Stimulated activated CD8-positive, alpha-beta memory T cell treated with anti-CD3 and anti-CD28 coated beads, Interleukin-7, amount 100 ng/mL, for 48 hours (primary cell): ENCODE measurements at regions not wholly inside any gene's neighbourhood (a gene's known extent, or its start where the extent isn't known, plus 50 kb on each side); places are given as distances from the start of the nearest gene placed in this dataset.

ENCODE experiments used
- DNase-seq, 2 donors: peaks; one replicate each; pipeline ENCODE4 v3.0.0-alpha.2; 2020; ENCODE audit warnings: low read depth in 1 of 2; ENCODE audit errors: extremely low read depth in 1 of 2

GRCh38 chr10:130578532-130579289 is 442.5 kb downstream of the GLRX3 start:
- DNase-seq = no peak

- DNase-seq = no peak
Observed at GRCh38 chr10:130579913-130580312, 443.7 kb downstream of the GLRX3 start.

- DNase-seq = no peak
Observed at GRCh38 chr10:130580975-130581374, 444.8 kb downstream of the GLRX3 start.

- DNase-seq = no peak
Observed at GRCh38 chr10:130587718-130588117, 451.5 kb downstream of the GLRX3 start.

GRCh38 chr10:130606001-130606405 is 469.8 kb downstream of the GLRX3 start:
- no peak for DNase-seq

- DNase-seq = no peak
Observed at GRCh38 chr10:130607366-130607765, 471.2 kb downstream of the GLRX3 start.

GRCh38 chr10:130611239-130611638 is 475.0 kb downstream of the GLRX3 start:
- no peak for DNase-seq

- DNase-seq = no peak
Observed at GRCh38 chr10:130615457-130615856, 479.3 kb downstream of the GLRX3 start.

- DNase-seq = no peak
Observed at GRCh38 chr10:130617985-130618384, 481.8 kb downstream of the GLRX3 start.

- DNase-seq = no peak
Observed at GRCh38 chr10:130618647-130619046, 482.5 kb downstream of the GLRX3 start.

GRCh38 chr10:130621231-130621775 is 485.1 kb downstream of the GLRX3 start:
- no peak for DNase-seq

GRCh38 chr10:130623680-130624267 is 487.6 kb downstream of the GLRX3 start:
- no peak for DNase-seq

GRCh38 chr10:130627346-130628045 is 491.3 kb downstream of the GLRX3 start:
- DNase-seq = no peak

- no peak for DNase-seq
Observed at GRCh38 chr10:130630135-130630534, 493.9 kb downstream of the GLRX3 start.

- no peak for DNase-seq
Observed at GRCh38 chr10:130631142-130632096, 495.2 kb downstream of the GLRX3 start.

GRCh38 chr10:130634816-130635215 is 498.6 kb downstream of the GLRX3 start:
- DNase-seq = no peak

GRCh38 chr10:130635528-130635927 is 499.3 kb downstream of the GLRX3 start:
- no peak for DNase-seq

GRCh38 chr10:130636313-130636930 is 500.2 kb downstream of the GLRX3 start:
- DNase-seq = no peak

- DNase-seq = no peak
Observed at GRCh38 chr10:130637089-130637676, 501.0 kb downstream of the GLRX3 start.

GRCh38 chr10:130638991-130639390 is 502.8 kb downstream of the GLRX3 start:
- no peak for DNase-seq
